Midbrain (tissue), 1 donor: ENCODE measurements at regions not wholly inside any gene's neighbourhood (a gene's known extent, or its start where the extent isn't known, plus 50 kb on each side); places are given as distances from the start of the nearest gene placed in this dataset.

Experiments
- DNase-seq: peaks from one replicate; lab custom pipeline; 2025; lab: John Stamatoyannopoulos, UW

- no peak for DNase-seq
These were observed 157.2 kb downstream of the CD83 start for GRCh38 chr6:14274546-14275492.

GRCh38 chr6:14275493-14275851, 157.9 kb downstream of the CD83 start:
- DNase-seq: no peak

DNA sequence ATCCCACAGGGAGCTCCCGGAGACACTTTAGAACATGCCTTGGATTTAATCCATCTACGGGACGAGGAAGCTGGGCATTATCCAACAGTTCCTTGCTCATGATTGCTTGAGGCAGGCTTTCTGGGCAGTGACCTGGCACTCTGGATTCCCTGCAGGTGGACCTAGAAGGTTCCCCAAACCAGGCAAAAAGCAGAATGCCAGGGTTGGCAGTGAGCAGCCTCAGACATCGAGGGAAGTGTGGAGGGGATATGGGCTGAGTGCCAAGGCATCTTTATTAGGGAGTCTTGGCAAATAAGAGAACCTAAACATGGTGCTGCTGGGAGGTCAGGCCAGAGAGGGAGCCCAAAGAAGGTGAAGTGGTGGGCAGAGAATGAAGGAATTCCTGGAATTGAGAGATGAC, 158.5 kb downstream of the CD83 start:
- no peak for DNase-seq

GRCh38 chr6:14276667-14277404, 159.3 kb downstream of the CD83 start:
- peak; percentile 11 for DNase-seq

GRCh38 chr6:14277405-14277930, 159.9 kb downstream of the CD83 start:
- no peak for DNase-seq

- DNase-seq: no peak
These were observed 160.4 kb downstream of the CD83 start for GRCh38 chr6:14278006-14278405.

- DNase-seq: no peak
These were observed 160.9 kb downstream of the CD83 start for GRCh38 chr6:14278446-14278845.

DNA sequence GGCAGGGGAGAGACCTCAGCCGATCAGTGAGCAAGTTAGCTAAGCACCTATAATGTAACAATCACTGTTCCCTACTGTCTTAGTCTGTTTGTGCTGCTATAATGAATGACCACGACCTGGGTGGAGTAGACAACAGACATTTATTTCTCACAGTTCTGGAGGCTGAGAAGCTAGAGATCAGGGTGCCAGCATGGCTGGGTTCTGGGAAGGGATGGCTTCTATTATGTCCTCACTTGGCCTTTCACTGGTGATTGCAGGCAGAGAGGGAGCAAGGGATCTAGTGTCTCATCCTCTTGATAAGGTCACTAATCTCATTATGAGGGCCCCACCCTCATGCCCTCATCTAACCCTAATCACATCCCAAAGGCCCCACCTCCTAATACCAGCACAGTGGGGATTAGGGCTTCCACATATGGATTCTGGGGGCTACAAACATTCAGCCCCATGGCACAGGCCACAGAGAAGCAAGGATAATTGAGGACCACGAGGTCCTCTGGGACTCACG, 162.5 kb downstream of the CD83 start:
- DNase-seq: no peak

DNA sequence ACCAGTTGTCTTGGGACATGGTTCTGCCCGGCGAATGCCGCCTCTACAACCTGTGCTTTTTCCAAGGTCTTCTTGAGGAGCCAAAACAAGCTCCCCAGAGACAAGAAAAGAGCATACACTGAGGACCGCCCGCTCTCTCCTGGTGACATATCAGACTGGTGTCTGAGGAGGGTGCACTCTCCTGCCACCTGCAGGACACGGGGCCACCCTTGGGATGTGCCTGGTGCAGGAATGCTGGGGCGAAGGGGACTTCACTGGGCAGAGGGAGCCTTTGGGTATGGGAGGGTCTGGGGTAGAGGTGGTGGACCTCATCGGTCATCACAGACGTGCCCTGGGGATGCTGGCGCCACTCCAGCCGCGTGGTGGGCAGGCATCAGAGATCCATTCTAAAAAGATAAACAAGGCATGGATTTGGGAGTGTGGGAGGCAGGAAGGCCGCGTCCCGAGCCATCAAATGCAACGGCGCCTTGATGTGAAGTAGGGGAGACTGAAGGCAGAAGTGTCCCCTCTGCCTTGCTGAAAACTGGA, 163.3 kb downstream of the CD83 start:
- DNase-seq: no peak

DNA sequence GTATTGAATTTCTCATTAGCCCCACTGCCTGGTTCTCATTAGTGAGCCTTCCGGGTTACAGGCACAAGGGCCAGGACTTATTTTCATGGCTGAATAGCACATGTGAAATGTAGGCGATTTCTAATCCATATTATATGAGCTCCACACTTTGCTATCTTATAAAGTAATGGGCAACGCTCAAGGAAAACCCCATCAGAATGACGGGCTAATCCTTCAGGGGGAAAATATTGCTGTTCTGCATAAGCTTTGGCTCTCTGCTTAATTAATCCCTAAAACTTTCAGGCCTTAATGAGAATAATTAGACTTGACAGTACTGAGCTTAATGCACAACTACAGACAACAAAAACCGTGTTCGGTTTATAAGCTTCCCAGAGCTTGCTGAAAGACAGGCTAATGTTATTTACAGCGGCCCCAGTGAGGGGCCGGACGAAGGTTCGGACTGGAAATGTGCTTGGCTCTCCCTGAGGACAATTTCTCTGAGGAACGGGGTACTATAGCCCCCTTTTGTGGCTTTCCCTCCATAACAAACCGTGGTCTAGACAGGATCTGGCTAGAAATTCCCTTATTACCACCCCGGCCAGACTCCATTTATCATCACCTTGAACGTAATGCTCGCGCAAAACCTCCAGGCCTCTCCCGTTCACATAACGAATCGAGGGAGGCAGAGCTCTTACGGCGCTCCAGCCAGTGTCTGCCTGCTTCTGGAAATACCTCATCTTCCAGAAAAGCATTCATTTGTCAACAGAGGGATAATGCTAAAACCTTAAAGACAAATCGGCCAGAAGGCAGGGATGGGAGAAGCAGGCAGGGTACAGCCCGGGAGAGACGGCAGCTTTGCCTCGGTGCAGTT, 164.5 kb downstream of the CD83 start:
- no peak for DNase-seq

GRCh38 chr6:14282854-14283505, 165.4 kb downstream of the CD83 start:
- no peak for DNase-seq

DNA sequence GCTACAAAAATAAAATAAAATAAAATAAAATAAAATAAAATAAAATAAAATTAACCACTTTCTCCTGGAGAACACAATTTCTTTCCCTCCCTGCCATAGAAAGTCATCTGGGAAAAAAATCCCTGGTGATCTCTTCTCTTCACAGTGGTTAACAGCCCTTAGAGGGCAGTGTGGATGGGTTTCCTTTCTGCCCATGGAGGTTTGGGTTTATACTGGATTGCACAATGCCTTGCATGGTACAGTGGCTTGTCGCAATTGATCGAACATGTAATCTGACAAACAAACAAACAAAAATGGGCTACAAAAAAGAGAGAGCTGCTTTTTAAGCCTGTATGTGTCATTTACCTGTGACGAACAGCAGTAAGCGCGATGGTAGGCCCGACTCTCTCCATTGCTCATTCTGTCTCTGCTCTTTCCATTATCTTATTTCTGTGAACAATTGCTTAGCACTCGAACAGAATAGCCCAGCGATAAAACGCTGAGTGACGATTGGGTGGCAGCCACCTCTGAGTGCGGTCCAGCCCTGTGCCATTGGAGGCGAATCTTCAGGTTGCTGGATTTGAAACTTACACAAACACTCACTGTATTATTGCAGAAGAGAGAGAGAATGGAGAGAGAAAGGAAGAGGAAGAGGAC, 166.1 kb downstream of the CD83 start:
- no peak for DNase-seq

- no peak for DNase-seq
These were observed 167.5 kb downstream of the CD83 start for GRCh38 chr6:14284969-14285590.

- no peak for DNase-seq
These were observed 168.6 kb downstream of the CD83 start for GRCh38 chr6:14286144-14286543.

DNA sequence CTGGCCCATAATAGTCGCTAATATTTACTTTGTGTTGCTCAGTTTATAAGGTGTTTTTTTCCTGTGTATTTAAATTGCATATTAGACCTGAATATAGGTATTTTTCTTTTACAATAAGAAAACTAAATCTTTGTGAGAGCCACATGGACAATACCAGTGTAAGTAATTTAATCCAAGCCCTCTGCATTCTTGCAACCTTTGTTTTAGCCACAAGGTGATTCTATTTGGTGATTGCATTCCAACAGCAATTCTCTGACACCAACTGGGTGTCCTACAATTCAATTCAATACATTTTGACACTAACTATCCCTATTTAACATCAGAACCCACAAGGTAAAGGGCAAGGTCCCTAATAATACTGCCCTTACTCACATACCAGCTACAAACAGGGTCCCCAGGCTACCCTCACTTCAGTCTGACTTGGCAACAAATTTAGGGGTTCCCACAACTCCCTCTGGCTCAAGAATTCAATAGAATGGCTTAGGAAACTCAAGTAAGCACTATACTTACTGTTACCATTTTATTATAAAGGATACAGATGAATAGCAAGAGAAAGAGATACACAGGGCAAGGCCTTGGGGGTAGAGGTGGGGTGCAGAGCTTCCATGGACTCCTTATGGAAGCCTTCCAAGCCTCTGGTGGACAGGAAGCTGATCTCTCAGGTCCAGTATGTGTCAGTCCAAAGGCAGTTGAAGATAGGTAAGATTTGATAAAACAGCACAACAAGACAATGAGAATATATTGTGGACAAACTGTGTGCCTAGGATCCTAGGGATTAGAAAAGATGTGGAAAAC, 169.3 kb downstream of the CD83 start:
- DNase-seq: no peak

DNA sequence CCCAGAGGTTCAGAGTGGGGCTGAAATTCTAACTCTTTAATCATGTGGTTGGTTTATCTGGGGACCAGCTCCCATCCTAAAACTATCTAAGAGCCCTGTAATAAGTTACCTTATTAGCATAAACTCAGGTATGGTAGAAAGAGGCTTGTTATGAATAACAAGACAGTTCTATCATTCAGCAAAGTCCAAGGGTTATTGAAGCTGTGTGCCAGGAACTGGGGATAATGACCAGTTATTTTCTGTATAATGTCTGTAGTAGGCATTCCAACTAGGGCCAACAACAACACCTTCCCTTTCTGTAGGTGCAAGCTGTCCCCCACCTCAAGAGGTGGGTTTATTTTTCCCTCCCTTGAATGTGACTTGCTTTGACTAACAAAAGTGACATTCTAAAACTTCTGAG, 170.1 kb downstream of the CD83 start:
- DNase-seq: no peak

DNA sequence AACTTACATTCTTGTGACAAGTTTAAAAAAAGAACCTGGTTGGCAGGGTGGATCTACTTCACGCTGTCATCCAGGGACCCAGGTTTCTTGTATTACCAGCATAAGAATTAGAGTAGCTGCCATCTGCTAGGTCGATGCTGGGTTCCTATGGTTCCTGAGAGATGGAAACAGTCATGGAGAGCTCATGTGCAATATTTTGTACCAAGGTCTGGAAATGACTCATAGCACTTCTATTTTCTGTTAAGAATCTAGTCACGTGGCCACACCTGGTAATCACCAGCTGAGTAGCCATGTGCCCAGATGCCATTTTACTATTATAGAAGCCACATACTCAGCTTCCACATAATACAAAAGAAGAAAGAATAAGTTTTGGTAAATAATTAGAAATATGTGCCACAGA, 171.3 kb downstream of the CD83 start:
- no peak for DNase-seq

GRCh38 chr6:14290041-14290771, 172.6 kb downstream of the CD83 start:
- DNase-seq: no peak
